ENCODE measurements at regions not wholly inside any gene's neighbourhood (a gene's known extent, or its start where the extent isn't known, plus 50 kb on each side); places are given as distances from the start of the nearest gene placed in this dataset.
"Not testable (repeated sequence)": the region's sequence is repeated elsewhere in the genome, so short reads cannot be mapped to it uniquely, and the experiment has no call there.

- not testable (repeated sequence) for DNase-seq
Measured at GRCh38 chr1:146409116-146409801, 180.4 kb upstream of the NOTCH2NLA start.

- DNase-seq: peak; percentile 19
Measured at GRCh38 chr1:146401281-146401825, 172.5 kb upstream of the NOTCH2NLA start.

DNA sequence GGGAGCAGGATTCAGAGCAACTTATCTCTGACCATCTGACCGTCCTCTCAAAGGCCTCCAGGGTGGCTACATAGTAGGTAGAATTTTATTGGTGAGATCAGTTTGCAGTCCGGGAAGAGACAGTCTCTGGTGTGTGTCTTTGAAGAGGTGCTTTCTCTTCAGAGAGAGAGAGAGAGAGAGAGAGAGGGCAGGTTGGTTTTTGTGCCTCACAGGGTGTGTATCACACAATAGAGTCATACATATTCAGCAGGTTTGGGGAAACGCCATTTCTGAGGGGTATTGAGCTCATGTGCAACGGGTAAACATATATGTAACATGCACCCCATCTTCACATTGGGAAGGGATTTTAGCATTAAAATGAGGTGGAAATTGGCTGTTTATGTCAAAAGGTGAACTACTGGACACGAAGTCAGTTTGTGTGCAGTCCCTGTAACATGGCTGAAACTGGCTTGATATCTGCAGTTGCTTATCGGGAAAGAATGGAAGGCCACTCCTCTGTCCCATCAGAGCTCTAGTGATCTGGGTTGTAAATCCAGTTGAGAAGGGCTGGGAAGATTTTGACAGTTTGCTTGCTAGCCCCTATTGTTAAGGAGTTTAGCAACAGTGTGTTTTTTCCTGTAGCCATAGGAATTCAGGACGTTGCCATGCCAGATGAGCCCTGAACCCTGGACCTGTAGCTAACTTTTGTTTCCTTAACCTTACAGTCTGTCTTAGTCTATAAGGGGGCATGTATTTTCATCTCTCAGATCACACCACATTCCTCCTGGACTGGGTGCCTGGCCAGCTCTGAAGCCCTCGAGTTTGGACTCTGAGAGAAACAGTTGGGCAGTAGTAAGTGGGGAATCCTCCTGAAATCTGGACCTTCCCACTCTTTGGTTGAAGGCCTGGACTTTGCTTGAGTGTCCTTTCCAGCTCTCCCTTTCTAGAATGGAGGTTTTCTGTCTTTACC is 171.6 kb upstream of the NOTCH2NLA start:
- DNase-seq: not testable (repeated sequence)

GRCh38 chr1:146399225-146399624 is 170.4 kb upstream of the NOTCH2NLA start:
- DNase-seq: not testable (repeated sequence)

DNA sequence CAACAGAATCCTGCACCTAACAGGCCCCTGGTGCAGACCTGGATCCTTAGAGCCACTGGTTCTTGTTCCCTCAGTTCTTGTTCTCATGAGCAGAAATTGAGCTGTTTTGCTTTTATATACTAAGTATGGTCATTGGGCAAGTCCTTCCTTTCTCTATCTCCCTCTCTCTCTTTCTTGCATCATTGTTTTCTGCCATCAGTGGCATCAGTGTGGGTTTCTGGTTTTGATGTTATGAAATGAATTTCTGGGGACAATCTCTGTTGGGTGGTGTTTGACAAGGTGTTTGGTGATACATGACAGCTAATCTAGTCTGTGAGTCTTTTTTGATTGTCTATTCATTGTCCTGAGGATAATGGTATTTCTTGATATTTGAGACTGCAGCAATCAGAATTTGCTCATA is 168.0 kb upstream of the NOTCH2NLA start:
- not testable (repeated sequence) for DNase-seq

DNA sequence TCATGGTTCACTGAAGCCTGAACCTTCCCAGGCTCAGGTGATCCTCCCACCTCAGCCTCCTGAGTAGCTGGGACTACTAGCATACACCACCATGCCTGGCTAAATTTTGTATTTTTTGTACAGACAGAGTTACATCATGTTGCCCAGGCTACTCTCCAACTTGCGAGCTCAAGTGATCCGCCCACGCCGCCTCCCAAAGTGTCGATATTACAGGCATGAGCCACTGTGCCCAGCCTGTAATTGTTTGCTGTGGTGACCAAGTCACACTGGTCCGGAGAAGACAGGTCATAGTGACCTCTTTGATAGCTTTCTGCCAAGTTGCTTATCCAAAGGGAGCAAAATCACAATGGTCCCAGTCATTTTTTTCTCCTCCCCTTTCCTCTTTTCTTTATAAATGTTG is 167.4 kb upstream of the NOTCH2NLA start:
- DNase-seq: not testable (repeated sequence)

DNA sequence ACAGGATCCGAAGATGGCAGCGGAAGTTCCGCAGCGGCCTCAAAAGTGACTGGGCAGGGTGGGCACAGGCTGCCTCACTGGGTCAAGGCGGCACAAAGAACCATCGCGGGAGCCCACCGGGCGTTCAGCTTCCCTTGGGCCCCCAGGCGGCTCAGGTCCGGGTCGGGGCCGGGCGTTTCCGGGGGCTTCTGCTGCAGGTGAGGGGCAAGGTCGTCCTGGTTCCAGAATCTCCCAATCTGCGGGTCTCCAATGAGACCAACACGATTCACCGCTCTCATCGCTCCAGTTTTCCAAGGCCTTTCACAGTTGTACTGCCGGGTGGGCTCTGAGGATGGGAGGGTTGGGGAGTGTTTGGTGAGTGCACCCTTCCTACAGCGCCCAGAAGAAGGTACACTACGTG is 165.0 kb upstream of the NOTCH2NLA start:
- not testable (repeated sequence) for DNase-seq

DNA sequence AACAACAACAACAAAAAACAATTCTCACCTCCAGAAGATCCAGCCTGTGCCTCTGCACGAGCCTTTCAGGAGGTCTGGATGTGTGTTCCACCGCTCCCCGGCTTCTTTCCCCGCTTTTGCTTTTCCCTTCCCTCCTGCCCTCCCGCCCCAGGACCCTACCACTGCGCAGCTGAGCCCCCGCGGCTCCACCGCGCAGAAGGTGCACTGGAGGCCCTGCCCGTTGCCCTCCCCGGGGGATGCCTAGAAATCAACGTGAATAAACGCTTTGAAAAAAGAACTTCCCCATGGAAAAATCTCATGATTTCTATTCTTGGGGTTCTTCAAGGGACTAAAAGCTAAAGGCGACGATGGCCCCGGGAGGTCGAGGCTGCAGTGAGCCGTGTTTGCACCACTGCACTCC is 164.3 kb upstream of the NOTCH2NLA start:
- DNase-seq: not testable (repeated sequence)

- not testable (repeated sequence) for DNase-seq
Measured at GRCh38 chr1:146389178-146389577, 160.4 kb upstream of the NOTCH2NLA start.

GRCh38 chr1:146387750-146388469 is 159.1 kb upstream of the NOTCH2NLA start:
- peak; percentile 40 for DNase-seq

- peak; percentile 81 for DNase-seq
Measured at GRCh38 chr1:146386851-146387749, 158.3 kb upstream of the NOTCH2NLA start.

DNA sequence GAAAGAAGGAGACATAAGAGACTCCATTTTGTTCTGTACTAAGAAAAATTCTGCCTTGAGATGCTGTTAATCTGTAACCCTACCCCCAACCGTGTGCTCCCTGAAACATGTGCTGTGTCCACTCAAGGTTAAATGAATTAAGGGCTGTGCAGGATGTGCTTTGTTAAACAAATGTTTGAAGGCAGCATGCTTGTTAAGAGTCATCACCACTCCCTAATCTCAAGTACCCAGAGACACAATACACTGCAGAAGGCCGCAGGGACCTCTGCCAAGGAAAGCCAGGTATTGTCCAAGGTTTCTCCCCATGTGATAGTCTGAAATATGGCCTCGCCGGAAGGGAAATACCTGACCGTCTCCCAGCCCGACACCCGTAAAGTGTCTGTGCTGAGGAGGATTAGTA is 152.4 kb upstream of the NOTCH2NLA start:
- DNase-seq: not testable (repeated sequence)

DNA sequence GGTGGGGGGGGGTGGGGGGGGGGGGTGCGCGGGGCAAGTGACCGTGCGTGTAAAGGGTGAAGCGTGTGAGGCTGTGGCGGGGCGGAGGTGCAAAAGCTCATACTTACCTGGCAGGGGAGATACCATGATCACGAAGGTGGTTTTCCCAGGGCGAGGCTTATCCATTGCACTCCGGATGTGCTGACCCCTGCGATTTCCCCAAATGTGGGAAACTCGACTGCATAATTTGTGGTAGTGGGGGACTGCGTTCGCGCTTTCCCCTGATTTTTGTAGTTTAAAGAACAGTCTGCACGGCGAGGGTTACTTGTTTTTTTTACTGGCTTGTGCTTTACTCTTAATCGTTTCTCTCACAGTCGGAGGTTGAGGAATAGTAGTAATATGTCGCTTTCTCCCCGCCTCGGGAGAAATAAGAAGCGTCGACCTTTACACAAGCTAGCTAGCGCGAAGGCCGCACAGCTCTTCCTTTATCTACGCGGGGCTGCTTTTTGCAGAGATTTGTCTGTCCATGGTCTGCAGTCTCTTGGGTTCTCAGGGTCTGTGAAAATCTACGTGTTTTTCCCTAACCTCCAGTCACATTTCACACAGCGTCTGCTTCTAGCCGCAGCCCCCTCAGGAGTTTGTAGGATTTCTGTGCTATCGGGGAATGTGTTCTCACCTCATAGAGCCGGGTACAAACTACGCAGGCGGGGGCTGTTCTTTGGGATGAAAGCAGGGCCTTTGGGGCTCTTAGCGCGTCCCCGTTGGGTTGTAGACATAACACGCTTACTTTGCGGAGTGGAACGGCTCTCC is 148.1 kb upstream of the NOTCH2NLA start:
- DNase-seq: peak; percentile 81

DNA sequence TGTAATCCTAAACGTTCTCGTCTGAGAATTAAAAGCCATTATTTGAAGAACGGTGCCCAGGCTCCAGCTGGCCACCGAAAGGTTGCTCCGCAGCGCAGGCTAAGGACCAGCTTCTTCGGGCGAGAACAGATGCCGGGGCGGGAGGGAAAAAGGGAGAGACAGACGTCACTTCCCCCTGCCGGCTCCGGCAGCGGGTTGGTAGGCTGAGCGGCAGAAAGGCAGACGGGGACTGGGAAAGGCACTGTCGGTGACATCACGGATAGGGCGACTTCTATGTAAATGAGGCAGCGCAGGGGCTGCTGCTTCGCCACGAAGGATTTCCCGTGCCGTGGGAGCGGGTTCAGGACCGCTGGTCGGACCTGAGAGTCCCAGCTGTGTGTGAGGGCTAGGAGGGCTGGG is 147.5 kb upstream of the NOTCH2NLA start:
- DNase-seq: peak; percentile 80

DNA sequence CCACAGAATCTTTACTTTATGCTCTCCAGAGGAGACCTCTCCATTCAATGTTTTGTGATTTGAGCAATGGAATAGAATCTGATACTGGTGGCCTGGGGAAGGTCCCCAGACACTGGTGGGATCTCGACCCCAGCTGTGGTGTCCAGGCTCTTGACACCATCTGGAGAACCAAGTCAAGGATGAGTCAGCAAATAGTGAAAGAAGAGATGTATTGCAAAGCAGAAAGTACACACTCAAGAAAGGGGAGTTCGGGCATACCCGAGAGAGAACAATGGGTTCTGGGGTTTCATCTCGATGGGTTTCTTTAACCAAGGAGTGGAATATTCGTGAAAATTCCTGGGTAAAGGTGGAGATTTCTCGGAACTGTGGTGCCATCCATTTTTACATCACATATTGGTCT is 146.3 kb upstream of the NOTCH2NLA start:
- DNase-seq: not testable (repeated sequence)

DNA sequence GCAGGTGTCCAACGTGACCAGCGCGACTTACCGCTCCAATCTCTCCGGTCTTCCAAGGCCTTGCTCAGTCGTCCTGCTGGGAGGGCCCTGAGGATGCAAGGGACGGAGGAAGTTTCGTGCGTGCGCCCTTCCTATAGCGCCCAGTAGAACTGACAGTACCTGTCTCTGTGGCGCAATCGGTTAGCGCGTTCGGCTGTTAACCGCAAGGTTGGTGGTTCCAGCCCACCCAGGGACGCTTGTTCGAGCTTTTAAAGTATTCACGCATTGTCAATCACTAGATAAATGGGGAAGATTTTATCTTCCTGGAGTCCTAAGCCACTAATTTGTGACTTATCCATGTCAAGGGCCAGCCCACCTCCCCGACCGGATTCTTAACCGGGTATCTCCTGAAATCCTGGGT is 141.1 kb upstream of the NOTCH2NLA start:
- peak; percentile 53 for DNase-seq

DNA sequence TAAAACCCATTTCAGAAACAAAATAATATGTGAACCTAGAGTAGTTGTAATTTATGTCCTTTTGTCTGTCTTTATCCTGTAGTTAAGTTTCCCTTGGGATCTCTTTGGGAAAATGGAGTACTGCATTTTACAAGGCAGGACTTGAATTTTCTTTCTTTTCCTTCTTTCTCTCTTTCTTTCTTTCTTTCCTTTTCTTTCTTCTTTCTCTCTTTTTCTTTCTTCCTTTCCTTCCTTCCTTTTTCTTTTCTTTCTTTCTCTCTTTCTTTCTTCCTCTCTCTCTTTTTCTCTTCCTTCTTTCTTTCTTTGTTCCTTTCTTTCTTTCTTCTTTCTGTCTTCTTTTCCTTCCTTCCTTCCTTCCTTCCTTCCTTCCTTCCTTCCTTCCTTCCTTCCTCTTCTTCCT is 126.6 kb upstream of the NOTCH2NLA start:
- not testable (repeated sequence) for DNase-seq

- DNase-seq: not testable (repeated sequence)
Measured at GRCh38 chr1:146326863-146327262, 98.0 kb upstream of the NOTCH2NLA start.

GRCh38 chr1:146324463-146324862 is 95.6 kb upstream of the NOTCH2NLA start:
- not testable (repeated sequence) for DNase-seq

GRCh38 chr1:146323302-146323701 is 94.5 kb upstream of the NOTCH2NLA start:
- not testable (repeated sequence) for DNase-seq

DNA sequence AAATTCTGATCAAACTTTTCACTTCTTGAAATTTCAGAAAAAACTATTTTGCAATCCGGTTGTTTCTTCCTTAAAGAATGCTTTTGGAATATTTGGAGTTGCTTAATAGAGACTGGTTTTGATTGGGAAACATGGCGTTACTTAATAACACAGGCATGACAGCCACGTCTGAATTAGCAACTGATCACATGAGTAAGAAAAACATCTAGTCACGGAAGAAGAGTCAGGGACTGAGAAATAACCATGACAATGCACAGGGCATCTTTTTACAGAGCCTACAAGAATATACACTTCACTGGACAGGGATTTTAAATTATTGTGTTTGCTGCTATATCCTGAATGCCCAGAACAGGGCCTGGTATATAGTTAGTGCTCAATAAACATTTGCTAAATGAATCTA is 94.1 kb upstream of the NOTCH2NLA start:
- DNase-seq: not testable (repeated sequence)

Data from activated naive CD4-positive, alpha-beta T cell treated with anti-CD3 and anti-CD28 coated beads, Interleukin-2, amount 50 U/mL, for 16 hours (primary cell).